GM21423 (cell line): ENCODE measurements at regions not wholly inside any gene's neighbourhood (a gene's known extent, or its start where the extent isn't known, plus 50 kb on each side); places are given as distances from the start of the nearest gene placed in this dataset.
A peak's percentile ranks its signal among the peaks of the same experiment; 100 is the strongest.

ENCODE experiments used
- ATAC-seq: cut with Tn5 transposase; IDR thresholded peaks from one replicate; pipeline ENCODE4 v1.9.1; 2021; ENCODE audit warnings: mild to moderate bottlenecking, moderate library complexity; ENCODE audit not compliant: unreplicated experiment

- ATAC-seq: no peak
Observed at GRCh38 chr11:32161293-32161692, 70.4 kb downstream of the RCN1 start.

GRCh38 chr11:32162351-32162750 is 71.5 kb downstream of the RCN1 start:
- no peak for ATAC-seq

DNA sequence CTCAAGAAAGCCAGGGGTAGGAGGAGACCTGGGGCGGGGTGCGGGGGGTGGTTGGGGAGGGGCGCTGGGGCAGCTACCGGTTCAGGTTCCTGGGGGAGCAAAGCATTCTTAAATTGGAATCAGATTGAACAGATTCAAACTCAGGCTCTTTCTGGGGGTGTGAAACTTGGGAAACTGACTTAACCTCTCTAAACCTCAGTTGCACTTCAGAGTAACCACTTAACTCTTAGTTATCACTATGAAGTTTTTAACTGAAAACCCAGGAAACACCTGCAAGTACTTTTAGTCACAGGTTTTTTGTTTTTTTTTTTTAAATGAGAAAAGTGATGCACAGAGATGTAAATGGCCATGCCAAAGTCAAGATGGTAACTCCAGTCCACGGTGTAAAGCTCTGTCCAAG is 72.0 kb downstream of the RCN1 start:
- no peak for ATAC-seq

- no peak for ATAC-seq
Observed at GRCh38 chr11:32163557-32163956, 72.7 kb downstream of the RCN1 start.

DNA sequence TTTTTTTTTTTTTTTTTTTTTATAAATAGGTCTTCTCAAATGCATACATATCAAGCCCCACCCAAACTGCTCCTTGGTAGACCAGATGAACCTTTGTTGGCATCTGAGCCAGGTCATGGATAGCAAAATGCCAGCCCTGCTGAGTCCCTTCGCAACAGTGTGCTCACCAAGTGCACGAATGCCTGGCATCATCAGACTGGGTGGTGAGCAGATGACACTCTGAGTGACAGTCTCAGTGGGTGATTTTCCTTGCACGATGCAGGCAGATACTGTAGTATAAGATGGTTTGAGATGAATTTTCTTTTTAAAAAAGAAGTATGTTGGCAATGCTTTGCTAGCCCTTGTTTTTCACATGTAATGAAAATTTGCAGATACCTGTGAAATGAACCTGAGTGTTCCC is 74.0 kb downstream of the RCN1 start:
- no peak for ATAC-seq

GRCh38 chr11:32168924-32169323 is 78.0 kb downstream of the RCN1 start:
- ATAC-seq: no peak

- ATAC-seq: no peak
Observed at GRCh38 chr11:32171445-32171844, 80.6 kb downstream of the RCN1 start.

- no peak for ATAC-seq
Observed at GRCh38 chr11:32172041-32172847, 81.4 kb downstream of the RCN1 start.

DNA sequence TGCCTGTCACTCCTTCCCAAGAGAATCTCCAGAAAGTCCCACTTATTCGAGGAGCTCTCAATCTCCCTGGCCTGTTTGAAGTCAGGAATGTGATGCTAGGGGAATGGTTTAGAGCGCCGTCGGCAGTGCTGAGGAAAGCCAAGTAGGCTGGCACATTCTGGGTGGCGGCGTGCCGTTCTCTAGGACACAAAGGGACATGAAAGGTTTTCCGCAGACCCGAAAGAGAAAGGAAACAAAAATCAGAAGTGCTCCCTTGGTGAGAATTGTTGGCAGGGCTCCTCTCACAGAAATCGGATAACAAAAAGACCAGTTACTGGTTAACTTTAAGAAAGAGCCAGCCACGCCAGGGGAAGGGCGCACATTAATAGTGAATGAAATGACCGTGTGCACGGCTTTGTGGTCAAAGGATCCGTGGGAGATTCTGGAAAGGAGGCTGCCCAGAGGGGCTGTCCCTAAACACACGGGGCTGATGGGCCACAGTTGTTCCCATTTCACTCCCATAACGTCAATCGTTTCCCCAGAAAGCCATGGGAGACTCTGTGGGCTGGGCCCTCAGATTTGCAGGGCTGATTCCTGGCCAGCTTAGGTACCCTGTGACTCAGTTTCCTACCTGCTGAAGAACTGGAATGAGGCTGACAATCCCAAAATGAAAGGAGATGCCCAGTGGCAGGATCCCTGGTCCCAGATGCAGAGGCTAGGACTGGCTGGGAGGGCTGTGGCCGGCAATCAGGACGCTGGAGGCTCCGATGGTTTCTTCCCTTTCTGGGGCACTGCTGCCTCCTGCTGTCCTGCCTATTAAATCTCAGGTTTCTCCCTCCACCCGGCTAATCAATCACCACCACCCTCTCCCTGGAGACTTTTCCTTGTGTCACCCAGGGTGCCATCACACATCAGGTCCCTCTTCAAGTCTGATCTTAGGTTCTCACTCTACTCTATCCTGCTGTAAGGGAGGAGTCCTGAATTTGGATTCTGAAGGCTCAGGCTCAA is 82.3 kb downstream of the RCN1 start:
- peak; percentile 63 for ATAC-seq

GRCh38 chr11:32173977-32174376 is 83.1 kb downstream of the RCN1 start:
- ATAC-seq: no peak

DNA sequence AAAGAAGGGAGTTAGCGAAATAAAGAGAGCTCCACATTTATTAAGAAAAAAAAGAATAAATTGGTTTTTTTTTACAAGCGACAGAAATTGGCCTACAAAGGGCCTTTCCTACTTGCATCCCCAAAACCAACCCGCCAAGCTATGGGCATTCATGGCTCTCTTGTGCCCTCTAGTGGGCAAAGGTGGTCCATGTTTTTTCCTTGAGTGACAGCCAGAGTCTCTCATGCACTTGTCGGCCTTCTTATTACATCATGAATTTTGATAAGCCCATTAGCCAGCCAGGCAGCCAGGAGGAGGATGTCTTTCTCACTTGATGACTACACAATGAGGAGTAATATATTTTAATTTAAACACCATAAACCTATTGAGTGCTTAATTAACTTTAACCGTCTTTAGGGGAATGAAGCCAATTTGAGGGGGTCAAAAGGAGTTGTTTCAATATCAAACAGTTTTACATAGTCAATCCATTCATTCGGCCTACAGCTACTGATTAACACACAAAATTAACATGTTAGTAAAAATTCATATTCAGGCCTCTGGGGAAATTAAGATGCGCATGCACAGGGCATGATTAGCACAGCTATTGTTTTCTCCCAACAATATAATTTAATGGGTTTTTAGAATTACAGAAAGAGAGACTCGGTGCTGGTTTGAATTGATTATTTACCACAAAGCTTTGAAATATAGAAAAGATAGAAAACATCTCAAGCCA is 85.5 kb downstream of the RCN1 start:
- peak; percentile 68 for ATAC-seq

- ATAC-seq: no peak
Observed at GRCh38 chr11:32178692-32179091, 87.8 kb downstream of the RCN1 start.

DNA sequence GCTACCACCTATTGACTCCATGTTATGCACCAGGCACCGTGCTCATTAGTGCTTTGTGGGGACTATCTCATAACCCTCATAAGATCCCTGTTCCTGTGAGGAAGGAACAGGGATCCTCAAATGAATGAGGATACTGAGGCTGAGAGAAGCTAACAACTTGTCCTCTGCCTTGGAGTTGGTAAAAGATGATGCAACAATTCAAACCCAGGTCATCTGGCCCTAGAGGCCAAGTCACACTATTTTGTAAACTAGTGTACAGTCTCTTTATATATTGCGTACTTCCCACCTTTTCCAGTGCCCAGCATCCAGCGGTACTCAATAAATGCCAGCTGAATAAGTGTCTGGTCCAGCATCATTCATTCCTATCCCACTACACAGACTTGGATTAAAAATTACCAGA is 92.6 kb downstream of the RCN1 start:
- ATAC-seq: no peak

DNA sequence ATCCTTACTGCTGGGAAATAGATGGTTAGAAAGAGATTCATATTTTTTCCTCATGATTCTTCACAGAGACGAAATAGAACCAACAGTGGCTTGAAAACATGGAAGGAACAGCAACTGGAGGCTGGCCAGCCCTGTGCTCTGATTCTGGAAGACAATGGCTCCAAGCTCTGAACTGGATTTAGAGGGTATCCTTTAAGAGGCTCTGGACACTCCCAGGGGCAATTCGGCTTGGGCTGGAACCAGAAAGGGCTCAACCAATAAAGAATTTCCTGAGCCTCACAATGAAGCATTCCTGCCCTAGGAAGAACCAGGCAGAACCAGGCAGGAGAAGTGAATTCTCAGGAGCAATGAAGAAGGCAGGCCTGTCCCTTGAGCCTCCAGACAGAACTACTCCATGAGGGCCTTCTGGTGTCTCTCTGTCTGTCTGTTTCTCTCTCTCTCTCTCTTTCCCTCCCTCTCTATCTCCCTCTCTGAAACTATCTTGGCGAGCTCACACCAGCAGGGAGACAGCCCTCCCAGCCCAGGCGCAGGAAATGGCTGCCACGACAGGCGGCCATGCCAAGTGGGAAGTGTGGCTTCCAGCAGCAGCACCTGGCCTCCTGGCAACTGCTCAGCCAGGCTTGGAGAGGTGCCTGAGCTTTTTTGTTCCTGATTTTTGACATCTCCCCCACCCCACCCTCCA is 93.3 kb downstream of the RCN1 start:
- no peak for ATAC-seq

DNA sequence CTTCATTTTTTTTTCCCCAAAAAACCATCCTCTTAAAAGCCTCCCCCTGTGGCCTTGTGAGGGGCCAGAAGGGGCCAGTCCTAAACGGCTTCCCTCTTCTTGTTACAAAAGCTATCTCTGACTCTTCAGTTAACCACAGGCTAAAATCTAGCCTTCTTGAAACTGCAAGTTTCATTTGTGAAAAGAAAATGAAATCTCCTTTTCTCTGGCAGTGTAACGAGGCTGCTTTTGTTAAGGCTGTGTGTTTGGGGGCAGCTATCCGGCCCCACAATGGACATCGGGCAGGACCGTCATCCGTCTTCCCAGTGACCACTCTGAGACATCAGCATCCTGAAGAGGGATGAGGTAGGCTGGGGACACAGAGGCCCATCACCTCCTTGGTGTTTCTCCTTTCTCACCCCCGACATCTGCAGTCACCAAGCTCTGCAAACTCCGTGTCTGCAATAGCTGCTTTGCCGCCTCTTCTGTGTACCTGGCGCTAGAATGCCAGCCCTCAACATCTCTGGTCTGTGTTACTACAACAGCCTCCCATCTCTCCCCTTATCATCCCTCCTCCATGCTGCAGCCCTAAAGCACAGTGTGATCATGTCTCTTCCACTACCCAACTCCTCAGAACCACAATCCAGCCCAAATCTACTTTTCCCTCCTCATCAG is 94.0 kb downstream of the RCN1 start:
- ATAC-seq: no peak

- no peak for ATAC-seq
Observed at GRCh38 chr11:32186118-32186517, 95.2 kb downstream of the RCN1 start.

DNA sequence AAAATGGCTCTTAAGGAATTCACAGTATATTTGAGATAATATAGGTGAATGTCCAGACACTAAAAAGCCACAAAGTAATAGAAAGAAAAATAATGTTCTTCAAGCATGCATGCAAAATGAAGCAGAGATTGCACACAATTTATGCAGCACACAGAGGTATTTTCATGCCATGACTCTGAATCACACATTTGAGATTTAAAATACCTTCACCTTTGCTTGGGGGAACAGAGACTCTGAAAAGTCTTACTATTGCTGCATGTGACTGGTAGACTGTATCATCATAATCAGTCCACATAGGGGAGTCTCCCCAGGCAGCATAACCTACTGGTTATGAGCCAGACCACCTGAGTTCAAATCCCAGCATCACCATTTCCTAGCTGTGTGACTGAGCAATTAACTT is 96.2 kb downstream of the RCN1 start:
- no peak for ATAC-seq

DNA sequence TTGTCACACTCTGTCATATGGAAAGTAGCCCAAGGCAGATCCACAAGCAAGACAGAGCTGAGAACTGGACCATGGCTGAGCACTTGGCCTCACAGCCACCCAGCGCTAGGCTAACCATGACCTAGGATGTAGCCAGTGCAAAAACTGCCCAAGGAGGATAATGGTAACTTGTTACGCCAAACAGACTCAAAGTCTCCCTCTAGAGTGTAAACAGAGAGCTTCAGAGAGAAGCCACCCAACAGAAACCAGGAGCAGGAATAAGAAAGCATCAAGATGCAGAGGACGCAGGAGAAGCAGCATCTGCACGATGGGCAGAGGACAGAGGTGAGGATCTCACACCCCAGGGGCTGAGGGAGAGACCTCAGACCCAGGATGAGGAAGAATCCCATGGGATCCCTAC is 97.9 kb downstream of the RCN1 start:
- no peak for ATAC-seq

GRCh38 chr11:32196137-32196536 is 105.3 kb downstream of the RCN1 start:
- ATAC-seq: no peak

DNA sequence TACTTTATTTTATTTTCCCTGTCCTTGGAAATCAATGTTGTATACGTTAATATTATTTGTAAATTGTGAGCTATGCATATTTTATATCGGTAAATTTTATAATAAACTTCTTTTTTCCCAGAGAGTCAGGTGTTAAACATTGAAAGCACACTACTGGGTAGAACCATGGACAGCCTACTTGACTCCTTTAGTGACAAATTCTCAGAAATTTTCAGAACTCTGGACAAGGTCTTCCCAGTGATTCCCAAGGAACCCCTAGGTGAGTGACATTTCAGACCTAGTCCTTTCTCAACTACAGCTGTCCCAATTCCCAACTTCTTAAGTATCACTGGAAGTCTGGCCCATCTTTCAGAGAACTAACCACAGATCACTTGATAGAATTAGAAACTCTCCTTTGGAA is 107.2 kb downstream of the RCN1 start:
- ATAC-seq: no peak
